ENCODE measurements at regions not wholly inside any gene's neighbourhood (a gene's known extent, or its start where the extent isn't known, plus 50 kb on each side); places are given as distances from the start of the nearest gene placed in this dataset.
A peak's percentile ranks its signal among the peaks of the same experiment; 100 is the strongest.

- no peak overlapping the region for H3K9ac ChIP-seq
- no peak for TF ChIP-seq Cebpa-rat (IDR thresholded peaks at IDR 0.05)
- H3K4me2 ChIP-seq = no peak overlapping the region
Measured at GRCh38 chr12:23014749-23015148, 389.8 kb downstream of the ETNK1 start.

GRCh38 chr12:23025372-23026016 is 400.5 kb downstream of the ETNK1 start:
- no peaks in the 10 kb centered on the region for H3K9me3 ChIP-seq (replicated peaks in 1 of 11)
- no peaks in the 10 kb centered on the region for H3K4me1 ChIP-seq
- no peak overlapping the region for H3K4me2 ChIP-seq
- no peaks in the 10 kb centered on the region for H3K36me3 ChIP-seq
- TF ChIP-seq Cebpa-rat (IDR thresholded peaks at IDR 0.05) = no peak
- no peaks in the 10 kb centered on the region for H4K20me1 ChIP-seq
- H3K4me3 ChIP-seq = no peak overlapping the region
- H3K27me3 ChIP-seq = no peaks in the 10 kb centered on the region
- H3K9ac ChIP-seq = no peak overlapping the region
- no peak overlapping the region for H3K27ac ChIP-seq

More at GRCh38 chr12:23014749-23015148, 389.8 kb downstream of the ETNK1 start:
- Histone ChIP-seq H3K4me1 (no peaks in the 10 kb centered on the region), H4K20me1 (no peaks in the 10 kb centered on the region), H3K27ac (no peak overlapping the region; a peak in 1 of 22 replicates), H3K36me3 (no peaks in the 10 kb centered on the region), H3K9me3 (replicated peaks in 1 of 11) (no peaks in the 10 kb centered on the region), H3K4me3 (no peak overlapping the region), H3K27me3 (no peaks in the 10 kb centered on the region)

- Histone ChIP-seq H3K27ac (no peak overlapping the region), H3K36me3 (no peaks in the 10 kb centered on the region), H3K9me3 (replicated peaks in 1 of 11) (no peaks in the 10 kb centered on the region), H3K9ac (no peak overlapping the region), H3K4me1 (no peaks in the 10 kb centered on the region), H4K20me1 (no peaks in the 10 kb centered on the region), H3K4me2 (no peak overlapping the region), H3K27me3 (no peaks in the 10 kb centered on the region), H3K4me3 (no peak overlapping the region)
- no peak for TF ChIP-seq Cebpa-rat (IDR thresholded peaks at IDR 0.05)
Measured at GRCh38 chr12:23028158-23028802, 403.3 kb downstream of the ETNK1 start.

- Histone ChIP-seq H3K27ac (no peak overlapping the region), H3K9me3 (replicated peaks in 1 of 11) (no peaks in the 10 kb centered on the region), H3K36me3 (no peaks in the 10 kb centered on the region), H3K4me2 (no peak overlapping the region), H4K20me1 (no peaks in the 10 kb centered on the region), H3K27me3 (no peaks in the 10 kb centered on the region), H3K9ac (no peak overlapping the region), H3K4me3 (no peak overlapping the region), H3K4me1 (no peaks in the 10 kb centered on the region)
- no peak for TF ChIP-seq Cebpa-rat (IDR thresholded peaks at IDR 0.05)
Measured at GRCh38 chr12:23029185-23029584, 404.2 kb downstream of the ETNK1 start.

GRCh38 chr12:23039834-23040233 is 414.9 kb downstream of the ETNK1 start:
- no peaks in the 10 kb centered on the region for H4K20me1 ChIP-seq
- H3K9me3 ChIP-seq (replicated peaks in 1 of 11) = no peaks in the 10 kb centered on the region
- H3K27me3 ChIP-seq = no peaks in the 10 kb centered on the region
- no peak overlapping the region for H3K4me3 ChIP-seq
- no peak for TF ChIP-seq Cebpa-rat (IDR thresholded peaks at IDR 0.05)
- no peaks in the 10 kb centered on the region for H3K4me1 ChIP-seq
- no peak overlapping the region for H3K4me2 ChIP-seq
- no peak overlapping the region for H3K9ac ChIP-seq
- no peak overlapping the region for H3K27ac ChIP-seq
- H3K36me3 ChIP-seq = no peaks in the 10 kb centered on the region

- no peaks in the 10 kb centered on the region for H3K27me3 ChIP-seq
Measured at GRCh38 chr12:23041774-23042173, 416.8 kb downstream of the ETNK1 start.

GRCh38 chr12:23043646-23044045 is 418.7 kb downstream of the ETNK1 start:
- H3K9me3 ChIP-seq (replicated peaks in 1 of 11) = peaks cover 0 to 14% (median under 1%) of the 10 kb centered on the region in 11 experiments; a peak in 10 of 22 replicates
- H3K36me3 ChIP-seq = no peaks in the 10 kb centered on the region
- no peak overlapping the region for H3K27ac ChIP-seq
- H3K4me1 ChIP-seq = no peaks in the 10 kb centered on the region
- no peaks in the 10 kb centered on the region for H4K20me1 ChIP-seq
- H3K9ac ChIP-seq = no peak overlapping the region
- no peak overlapping the region for H3K4me2 ChIP-seq
- TF ChIP-seq Cebpa-rat (IDR thresholded peaks at IDR 0.05) = no peak
- H3K4me3 ChIP-seq = no peak overlapping the region
- no peaks in the 10 kb centered on the region for H3K27me3 ChIP-seq

More at GRCh38 chr12:23041774-23042173, 416.8 kb downstream of the ETNK1 start:
- H3K4me3 ChIP-seq = no peak overlapping the region
- no peaks in the 10 kb centered on the region for H3K4me1 ChIP-seq
- H3K9ac ChIP-seq = no peak overlapping the region
- H3K36me3 ChIP-seq = no peaks in the 10 kb centered on the region
- H3K4me2 ChIP-seq = no peak overlapping the region
- H3K9me3 ChIP-seq (replicated peaks in 1 of 11) = no peaks in the 10 kb centered on the region
- no peaks in the 10 kb centered on the region for H4K20me1 ChIP-seq
- no peak; a peak in 1 of 22 replicates for TF ChIP-seq Cebpa-rat (IDR thresholded peaks at IDR 0.05)
- H3K27ac ChIP-seq = no peak overlapping the region

GRCh38 chr12:23049180-23049579 is 424.2 kb downstream of the ETNK1 start:
- H3K9me3 ChIP-seq (replicated peaks in 1 of 11) = peaks cover 0 to 33% (median 4%) of the 10 kb centered on the region in 11 experiments; a peak in 13 of 22 replicates
- H3K4me2 ChIP-seq = peak overlapping the region in 5 of 11 experiments; percentile 12 to 39 (median 28); a peak in 8 of 22 replicates
- H4K20me1 ChIP-seq = no peaks in the 10 kb centered on the region
- H3K4me3 ChIP-seq = no peak overlapping the region
- H3K27me3 ChIP-seq = no peaks in the 10 kb centered on the region
- peak overlapping the region in 9 of 11 experiments; percentile 48 to 74 (median 62); a peak in 16 of 22 replicates for H3K27ac ChIP-seq
- H3K9ac ChIP-seq = no peak overlapping the region; a peak in 1 of 22 replicates
- H3K36me3 ChIP-seq = no peaks in the 10 kb centered on the region
- peaks cover 0 to 10% (median 0%) of the 10 kb centered on the region in 10 experiments; a peak in 7 of 20 replicates for H3K4me1 ChIP-seq
- TF ChIP-seq Cebpa-rat (IDR thresholded peaks at IDR 0.05) = no peak

- H3K9me3 ChIP-seq (replicated peaks in 1 of 11) = peaks cover 0 to 6% (median 0%) of the 10 kb centered on the region in 11 experiments; a peak in 2 of 22 replicates
- no peaks in the 10 kb centered on the region for H3K36me3 ChIP-seq
- TF ChIP-seq Cebpa-rat (IDR thresholded peaks at IDR 0.05) = no peak
- no peak overlapping the region for H3K27ac ChIP-seq
- no peak overlapping the region for H3K4me2 ChIP-seq
- H3K4me1 ChIP-seq = 0 out of 20 replicates have a peak, but pooled peaks cover 0 to 3% (median 0%) of the 10 kb centered on the region in 10 experiments
- H3K9ac ChIP-seq = no peak overlapping the region
- no peak overlapping the region for H3K4me3 ChIP-seq
- no peaks in the 10 kb centered on the region for H3K27me3 ChIP-seq
- H4K20me1 ChIP-seq = no peaks in the 10 kb centered on the region
Measured at GRCh38 chr12:23055004-23055403, 430.0 kb downstream of the ETNK1 start.

Measured in BLaER1 treated with 17β-estradiol and CSF1 and Interleukin-3, amounts not matched to agents 10 nM and 100 nM (cell line).